ENCODE measurements at regions not wholly inside any gene's neighbourhood (a gene's known extent, or its start where the extent isn't known, plus 50 kb on each side); places are given as distances from the start of the nearest gene placed in this dataset.
"Not testable (repeated sequence)": the region's sequence is repeated elsewhere in the genome, so short reads cannot be mapped to it uniquely, and the experiment has no call there.

DNA sequence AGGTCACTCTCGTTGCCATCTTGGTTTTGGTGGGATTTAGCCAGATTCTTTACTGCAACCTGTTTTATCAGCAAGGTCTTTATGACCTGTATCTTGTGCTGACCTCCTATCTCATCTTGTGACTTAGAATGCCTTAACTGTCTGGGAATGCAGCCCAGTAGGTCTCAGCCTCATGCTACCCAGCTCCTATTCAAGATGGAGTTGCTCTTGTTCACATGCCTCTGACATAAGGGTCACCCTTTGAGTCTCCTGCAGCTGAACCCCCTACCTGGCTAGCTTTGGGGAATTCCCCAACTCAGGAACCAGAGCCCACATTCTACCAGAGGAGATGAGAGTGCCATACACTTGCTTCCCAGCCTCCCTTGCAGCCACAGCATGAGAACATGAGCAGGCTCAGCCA, 123.0 kb upstream of the ARHGEF3 start:
- not testable (repeated sequence) for DNase-seq (ENCODE audit: low spot score)

DNA sequence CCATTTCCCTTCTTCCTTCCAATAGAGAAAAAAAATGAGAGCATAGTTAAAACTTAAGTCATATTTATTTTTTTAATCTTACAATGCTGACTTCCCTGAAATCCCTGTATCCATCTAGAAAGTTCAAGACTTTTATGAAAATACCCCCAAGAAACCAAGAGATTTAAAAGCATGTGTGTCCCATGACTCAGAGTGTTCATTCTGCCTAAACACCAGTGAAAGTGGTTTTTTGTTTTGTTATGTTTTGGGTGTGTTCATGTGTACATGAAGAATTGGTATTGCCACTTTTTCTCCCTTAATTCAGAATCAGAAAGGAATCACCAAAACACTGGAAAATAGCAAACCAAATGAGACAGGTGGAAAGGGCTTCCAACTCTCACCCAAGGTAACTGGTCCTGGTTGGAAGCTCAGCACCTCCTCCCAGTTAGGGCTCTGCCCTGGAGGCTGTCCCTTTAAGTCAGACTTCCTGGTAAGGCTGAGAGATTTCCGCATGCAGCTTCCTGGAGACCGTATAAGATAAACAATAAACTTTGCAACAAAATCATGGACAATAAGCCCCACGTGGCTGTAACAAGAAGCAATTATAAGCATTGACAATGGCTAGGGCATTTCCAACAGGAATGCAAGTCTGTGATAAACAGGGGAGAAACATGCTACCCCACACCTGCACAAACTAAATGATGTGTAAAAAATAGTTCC, 121.9 kb upstream of the ARHGEF3 start:
- DNase-seq (ENCODE audit: low spot score), result peak; percentile 84

DNA sequence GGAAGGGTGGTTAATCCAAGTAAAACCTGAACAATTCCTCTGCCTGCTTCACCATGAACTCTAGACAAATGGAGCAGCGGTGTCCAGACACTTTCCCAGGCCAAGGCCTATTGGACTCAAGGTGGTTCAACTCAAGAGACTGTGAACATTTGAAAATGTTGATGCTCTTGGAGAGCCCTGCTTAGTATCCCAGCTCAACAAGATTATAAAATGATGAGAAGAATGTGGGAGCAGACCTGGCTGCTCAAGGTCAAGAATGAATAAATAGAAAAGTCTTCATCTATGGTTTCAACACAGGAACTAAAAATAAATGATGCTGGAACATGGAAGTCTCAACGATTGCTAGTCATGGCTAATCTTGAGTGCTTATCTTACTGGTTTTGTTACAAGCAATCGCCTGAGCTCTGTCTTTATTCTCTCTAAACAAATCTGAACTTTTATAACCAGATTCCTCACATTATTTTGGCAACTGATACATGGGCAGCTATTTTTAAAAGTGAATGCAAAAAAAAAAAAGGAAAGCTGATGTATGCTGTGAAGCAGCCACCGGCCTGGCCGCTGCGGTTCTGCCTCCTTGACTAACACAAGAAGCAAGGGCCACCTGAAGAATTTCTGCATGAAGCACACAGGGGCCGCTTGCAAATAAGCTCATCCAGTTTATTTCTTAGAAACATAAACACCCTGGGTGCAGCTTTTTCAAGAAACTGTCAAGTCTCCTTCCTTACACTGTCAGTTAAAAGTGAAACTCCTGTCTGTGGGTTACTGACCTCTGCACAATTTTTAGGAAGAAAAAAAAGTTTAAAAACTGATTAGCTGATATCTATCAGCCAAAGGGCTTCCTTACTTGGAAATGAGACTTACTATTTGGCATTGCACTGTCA, 120.1 kb upstream of the ARHGEF3 start:
- DNase-seq (ENCODE audit: low spot score), result no peak

DNA sequence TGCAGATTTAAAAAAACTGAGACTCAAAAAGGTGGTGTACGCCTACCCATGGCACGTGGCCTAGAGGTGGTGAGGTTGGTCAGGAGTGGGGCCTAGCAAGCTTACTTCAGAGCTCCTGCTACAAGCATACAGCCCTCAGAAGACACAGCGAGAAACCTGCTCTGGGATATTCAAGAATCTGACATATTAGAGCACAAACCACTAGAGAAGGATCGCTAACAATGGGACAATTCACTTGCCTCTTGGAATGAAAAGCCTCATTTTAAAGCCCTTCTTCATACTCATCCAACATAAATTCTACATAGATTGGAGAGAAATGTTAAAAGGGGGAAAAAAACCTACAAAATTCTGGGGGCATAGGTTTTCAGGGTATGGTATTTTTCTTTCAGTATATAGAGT, 118.0 kb upstream of the ARHGEF3 start:
- no peak for DNase-seq (ENCODE audit: low spot score)

DNA sequence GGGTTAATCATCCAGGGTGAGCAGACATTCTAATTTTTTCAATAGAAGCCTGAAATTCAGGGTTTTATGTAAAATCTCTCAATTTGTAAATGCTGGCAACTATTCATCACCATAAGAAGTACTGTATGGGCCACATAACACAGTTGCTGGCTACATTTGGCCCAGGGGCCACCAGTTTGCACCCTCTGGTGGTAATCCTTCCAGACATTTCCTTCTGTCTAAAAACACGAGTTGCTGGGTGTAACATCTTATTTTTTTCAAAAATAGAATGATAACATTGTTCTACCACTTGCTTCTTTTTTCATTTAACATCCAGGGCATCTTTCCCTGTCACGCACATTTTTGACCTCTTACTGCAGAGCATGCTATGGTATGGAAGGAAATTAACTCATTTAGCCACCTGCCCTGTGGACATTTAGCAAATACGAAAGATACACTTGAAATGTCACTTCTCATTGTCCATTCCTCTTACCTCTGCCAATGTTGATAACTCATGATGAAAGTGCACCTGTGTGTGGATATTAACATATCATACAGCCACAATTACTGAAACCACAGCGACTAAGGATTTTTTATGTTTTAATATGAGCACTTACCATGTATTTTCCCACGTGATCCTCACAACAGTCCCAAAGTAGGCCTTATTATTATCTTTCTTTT, 117.5 kb upstream of the ARHGEF3 start:
- no peak for DNase-seq (ENCODE audit: low spot score)

DNA sequence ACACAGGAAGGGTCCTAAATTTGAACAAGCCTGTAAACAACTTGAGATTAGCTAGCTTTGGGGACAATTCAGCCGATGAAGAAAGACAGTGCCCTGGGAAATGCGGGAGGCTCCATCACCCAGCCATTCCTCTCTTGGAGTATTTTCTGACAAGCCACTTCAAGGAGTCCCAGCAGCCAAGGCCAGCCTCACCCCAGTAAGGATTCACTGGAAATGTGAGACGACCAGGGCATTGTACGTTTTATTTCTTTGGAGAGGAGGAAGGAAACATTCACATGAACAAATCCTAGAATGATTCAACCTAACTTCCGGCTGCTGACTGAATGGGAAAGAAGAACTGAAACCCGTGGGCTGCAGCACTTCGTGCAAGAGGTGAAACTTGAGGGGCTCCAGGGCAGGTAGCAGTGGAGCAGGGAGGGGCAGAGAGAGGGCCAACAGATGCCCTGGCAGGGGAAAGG, 116.4 kb upstream of the ARHGEF3 start:
- no peak for DNase-seq (ENCODE audit: low spot score)

DNA sequence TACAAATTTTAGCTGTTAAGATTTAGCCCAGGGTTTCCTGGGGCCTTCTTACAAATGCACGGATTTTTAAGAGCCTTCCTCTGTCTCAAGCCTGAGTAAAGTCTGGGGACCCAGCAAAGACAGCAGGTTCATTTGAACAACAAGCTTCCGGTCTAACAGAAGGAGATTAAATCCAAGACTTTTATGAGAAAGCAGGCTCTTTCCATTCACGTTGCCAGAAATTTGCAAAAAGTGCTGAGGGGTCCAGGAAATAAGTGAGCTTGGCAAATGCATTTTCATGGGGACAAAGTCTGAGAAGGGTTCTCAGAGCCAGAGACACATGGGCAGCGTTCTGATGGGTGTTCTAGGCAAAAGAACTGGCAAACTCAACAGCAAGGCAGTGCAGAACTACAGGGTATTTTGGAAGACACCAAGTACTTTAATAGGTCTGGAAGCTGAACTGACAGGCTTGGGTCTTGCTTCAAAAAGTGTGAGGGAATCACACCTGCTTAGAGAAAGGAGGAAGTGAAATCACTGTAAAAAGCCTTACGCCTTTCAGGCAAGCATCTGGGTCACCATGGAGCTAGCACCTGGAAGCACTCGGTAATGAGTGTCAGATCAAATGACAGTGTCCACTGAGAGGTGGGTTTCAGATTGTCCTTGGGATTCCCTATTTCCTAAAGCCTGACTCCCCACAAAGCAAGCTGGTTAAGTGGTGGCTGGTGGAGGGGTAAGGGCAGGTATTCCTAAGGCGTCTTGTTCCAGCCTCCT, 115.8 kb upstream of the ARHGEF3 start:
- no peak for DNase-seq (ENCODE audit: low spot score)

DNA sequence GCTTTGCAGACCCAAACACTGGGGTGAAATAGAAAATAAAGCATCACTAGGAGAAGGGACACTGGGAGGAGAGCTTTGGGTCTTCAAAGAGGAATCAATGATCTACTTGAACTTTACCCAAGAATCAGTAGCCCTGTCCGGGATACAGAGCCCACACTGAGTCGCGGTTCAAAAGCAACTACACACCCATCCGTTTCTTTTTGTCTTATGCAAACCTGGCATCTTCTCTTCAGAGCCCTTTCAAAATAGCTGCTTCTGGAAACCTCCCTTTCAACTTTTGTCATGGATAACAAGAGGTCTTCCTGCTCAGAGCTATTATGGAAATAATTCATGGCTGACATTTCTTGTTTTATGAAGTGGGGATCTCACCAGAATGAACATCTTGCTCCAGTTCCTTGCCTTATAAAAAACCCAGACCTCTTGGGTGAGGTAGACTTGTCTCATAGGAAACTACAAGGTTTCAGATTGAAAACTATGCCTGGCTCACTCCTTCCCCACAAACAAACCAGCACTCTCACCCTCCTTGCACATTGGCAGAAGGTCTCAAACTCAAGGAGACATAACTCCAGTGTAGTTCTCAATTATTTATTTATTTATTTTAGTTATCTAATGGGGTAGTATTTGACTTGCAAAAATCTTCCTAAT, 115.1 kb upstream of the ARHGEF3 start:
- no peak for DNase-seq (ENCODE audit: low spot score)

DNA sequence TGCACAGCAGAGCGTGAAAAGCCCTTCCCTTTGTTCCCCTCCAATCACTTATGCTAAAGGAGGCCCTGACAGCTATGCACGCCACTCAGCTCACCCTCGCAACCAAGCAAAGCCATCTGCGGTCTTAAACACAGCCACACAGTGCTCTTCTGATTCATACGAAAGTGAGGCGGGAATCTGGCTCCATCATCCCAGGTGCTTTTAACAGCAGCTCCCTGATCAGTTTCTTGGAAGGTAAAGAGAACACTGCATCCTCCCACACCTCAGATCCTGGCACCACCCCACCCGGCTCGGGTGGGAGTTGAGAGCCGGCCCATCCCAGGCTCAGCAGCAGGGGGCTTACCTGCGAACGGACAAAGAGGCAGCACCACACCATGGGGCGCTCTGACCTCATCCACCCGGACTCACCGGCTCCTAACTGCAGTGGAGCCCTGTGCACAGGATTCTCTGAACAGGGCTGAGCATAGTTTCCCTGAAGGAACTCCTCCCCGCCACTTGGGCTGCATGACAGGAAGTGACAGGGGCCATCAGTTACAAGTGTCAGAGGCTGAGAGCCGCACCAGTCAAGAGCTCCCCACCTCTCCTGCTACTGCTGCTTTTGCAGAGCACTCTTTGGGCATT, 114.3 kb upstream of the ARHGEF3 start:
- no peak for DNase-seq (ENCODE audit: low spot score)

DNA sequence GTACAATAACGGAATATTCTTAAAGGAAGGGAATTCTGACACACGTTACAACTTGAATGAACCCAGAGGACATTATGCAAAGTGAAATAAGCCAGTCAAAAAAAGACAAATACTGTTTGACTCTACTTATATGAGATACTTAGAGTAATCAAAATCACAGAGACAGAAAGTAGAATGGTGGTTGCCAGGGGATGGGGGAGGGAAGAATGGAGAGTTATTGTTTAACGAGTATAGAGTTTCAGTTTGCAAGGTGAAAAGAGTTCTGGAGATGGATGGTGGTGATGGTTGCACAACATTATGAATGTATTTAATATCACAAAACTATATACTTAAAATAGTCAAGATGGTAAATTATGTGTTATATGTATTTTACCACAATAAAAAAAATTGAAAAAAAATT, 112.9 kb upstream of the ARHGEF3 start:
- DNase-seq (ENCODE audit: low spot score), result no peak

DNA sequence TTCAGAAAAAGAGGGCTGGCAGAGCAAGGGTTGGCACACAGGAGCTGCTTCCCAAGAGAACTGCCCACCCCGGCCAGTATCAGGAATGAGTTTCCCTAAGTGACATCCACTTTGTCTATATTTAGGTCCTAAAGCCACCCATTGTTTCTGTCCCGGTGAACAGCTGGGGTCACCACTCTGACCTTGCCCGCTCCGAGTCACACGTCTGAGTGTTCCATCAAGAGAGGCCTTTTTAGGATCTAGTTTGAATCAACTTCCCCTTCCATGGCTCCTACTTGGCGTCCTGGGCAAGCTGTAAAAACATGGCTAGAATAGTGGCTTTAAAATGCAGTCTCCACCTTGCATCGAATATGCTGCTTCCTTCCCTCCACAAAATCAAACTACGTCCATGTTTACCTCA, 109.6 kb upstream of the ARHGEF3 start:
- no peak for DNase-seq (ENCODE audit: low spot score)

DNA sequence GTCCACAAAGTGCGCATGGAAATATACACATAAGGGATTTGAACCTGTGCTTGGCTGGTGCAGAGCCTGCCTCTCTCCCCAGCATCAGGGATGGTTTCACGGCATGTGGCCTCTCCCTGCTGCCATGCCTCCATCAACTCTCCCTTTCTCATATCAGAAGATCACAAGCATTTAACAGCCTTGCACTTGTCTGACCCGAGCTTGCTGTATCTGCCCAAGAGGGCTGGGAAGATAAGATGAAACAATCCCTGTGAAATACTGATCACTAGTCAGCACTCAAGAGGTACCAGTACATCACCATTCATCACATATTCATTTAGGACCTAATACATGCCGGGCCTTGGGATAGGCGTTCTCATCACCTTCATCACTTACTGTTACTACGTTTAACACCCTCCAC, 107.6 kb upstream of the ARHGEF3 start:
- DNase-seq (ENCODE audit: low spot score), result no peak

DNA sequence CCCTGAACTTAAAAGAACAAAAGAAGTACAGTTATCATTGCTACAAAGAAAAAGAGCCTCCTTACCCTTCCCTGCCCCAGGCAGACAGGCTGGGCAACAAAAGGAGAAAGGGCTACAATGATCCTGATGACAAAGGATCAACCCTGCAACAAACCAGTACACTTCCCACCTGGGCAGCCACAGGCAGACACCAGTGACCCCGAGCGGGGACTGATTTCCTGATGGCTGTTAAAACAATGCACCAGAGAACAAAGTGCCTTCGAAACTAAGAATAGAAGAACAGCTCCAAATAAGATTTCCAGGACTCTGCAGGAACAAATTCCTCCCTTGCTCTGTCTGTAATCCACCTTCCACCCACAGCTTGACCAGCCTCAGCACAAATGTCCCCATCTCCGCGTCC, 106.3 kb upstream of the ARHGEF3 start:
- DNase-seq (ENCODE audit: low spot score), result no peak

DNA sequence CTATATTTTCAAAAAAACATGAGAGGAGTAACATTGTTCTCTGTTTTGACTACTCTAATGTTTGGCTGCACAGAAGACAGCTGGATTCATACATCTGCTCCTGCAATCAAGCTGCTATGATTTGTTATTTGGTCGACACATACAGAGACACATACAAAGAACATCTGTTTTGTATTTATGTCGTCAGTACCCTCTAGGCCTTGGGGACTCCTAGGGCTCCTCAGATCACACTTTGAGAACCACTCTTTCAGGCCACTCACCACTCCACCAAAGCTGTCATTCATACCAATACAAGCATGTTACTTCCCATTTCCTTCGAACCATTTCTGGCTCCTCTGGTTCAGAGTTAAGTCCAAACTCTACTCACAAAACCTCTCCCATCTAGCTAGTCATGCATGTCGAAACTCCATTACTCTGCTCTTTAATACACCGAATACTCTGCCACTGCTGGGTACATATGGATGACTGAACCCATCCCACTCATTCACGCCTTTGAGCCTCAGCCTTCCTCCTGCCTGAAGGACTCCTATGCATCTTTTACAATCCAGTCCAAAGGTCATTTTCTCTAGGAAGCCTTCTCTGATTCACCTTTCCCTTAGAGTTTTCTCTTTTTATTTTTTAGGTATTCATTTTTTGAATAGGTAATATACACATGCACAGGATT, 102.9 kb upstream of the ARHGEF3 start:
- DNase-seq (ENCODE audit: low spot score), result peak; percentile 17

DNA sequence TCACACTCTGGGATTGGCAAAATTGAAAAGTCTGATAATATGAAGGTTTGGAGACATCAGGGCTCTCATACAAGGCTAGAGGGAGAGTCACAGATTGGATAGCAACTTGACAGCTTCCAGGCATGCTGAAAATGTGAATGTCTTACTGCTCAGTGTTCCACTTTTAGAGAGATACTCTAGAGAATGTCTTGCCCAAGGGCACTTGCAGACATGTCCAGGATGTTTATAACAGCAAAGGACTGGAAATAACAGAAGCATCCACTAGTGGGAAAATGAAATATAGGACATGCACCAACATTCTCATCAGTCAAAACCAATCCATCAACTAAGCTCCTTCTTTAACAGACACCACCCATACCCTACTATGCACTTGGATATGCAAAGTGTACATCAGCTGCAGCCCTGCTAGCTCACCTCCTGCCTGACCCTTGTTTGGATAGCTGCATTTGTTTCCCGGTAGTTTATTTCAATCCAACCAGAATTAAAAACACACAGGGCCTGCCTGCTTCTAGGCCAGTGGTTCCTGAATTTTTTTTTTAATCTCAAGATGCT, 101.6 kb upstream of the ARHGEF3 start:
- no peak for DNase-seq (ENCODE audit: low spot score)

DNA sequence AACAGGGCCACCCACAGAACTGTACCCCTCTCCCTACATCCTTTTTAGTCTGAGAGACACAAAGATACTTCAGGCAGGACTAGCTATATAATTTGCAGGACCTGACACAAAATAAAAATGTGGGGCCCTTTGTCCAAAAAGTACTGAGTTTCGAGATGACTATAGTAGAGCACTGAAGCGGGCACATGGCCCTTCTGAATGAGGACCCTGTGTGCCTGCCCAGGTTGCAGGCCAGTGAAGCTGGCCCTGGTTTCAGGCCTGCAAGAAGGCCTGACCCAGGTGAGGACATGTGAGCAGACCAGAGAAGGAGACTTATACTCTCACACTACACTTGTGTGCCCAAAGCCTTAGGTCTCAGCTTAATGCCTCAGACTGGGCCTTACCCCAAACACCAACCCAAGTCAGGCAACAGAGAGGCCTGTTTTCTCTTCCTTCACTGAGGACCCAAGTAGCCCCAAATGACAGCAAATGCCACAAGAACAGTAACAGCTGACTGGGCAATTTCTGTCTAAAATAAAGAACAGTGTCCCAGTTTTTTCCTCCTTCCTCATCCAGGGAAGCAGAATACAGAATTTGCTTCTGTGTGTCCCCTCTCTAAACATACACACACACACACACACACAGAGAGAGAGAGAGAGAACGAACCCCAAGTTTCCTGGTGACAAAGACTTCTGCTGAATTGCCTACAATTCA, 100.9 kb upstream of the ARHGEF3 start:
- no peak for DNase-seq (ENCODE audit: low spot score)

DNA sequence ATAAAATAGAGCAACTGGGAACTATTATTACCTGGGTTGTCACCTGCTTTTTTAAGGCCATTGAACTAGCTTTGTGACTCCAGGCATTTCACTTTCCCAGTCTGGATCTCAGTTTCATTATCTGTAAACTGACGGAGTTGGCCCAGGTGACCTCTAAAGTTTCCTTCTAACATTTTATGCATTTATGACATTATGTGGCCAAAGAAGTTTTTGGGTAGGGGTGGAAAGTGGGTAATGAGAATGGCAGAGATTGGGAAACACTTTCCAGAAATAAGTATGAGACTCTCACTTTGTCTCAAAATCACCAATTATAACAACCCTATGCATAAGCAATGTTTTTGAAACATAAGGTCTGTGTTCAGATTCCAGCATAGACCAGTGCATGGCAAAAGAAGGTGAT, 99.1 kb upstream of the ARHGEF3 start:
- no peak for DNase-seq (ENCODE audit: low spot score)

DNA sequence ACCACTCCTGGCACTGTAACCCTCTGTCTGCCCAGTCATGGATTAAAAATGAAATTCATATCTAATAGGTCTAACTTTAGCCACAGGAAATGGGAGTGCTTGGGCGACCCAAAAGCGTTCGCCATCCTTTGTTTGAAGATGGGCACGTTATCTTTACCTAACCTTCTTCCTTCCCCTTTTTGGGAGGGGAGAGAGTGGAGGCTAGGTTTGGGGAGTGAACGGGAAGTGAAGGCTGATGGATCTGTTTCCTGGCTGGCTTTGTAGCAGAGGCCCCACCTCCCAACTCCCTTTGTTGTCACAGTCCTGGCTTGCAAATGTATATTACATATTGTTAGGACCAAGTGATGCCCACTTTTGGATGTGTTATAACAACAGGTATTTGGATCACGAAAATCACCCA, 98.1 kb upstream of the ARHGEF3 start:
- DNase-seq (ENCODE audit: low spot score), result no peak

DNA sequence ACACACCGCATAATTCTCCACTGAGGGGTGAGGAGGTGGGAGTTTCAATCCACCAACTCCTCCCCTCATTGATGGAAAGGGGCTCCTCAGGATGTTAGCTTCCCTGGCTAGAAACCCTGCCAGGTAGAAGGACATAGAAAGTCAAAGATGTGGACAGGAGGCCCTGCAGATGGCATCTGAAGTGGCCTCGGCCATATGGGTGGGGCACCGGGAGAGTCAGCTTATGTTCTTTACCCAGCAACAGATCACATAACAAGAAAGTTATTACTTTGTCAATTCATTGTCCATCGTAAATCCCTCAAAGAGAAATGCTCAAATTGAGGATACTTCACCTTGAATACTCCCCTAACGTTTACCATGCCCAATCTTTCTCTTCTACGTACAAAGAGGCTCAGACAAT, 97.3 kb upstream of the ARHGEF3 start:
- DNase-seq (ENCODE audit: low spot score), result no peak
